HepG2 (cell line): ENCODE measurements at regions not wholly inside any gene's neighbourhood (a gene's known extent, or its start where the extent isn't known, plus 50 kb on each side); places are given as distances from the start of the nearest gene placed in this dataset.

Experiments used
- ATAC-seq: fragments of 200-7000 bp; cut with Tn5 transposase; 3 replicates; pipeline ENCODE4 v1.9.1; 2020; ENCODE audit warnings: mild to moderate bottlenecking, moderate library complexity
- BruUV-seq: library from RNA; stranded (reverse); fragments of 400-500 nt; replicated peaks from 2 replicates; lab custom pipeline; 2021; lab: Mats Ljungman, UMichigan
- CTCF ChIA-PET: fragments of 300-600 bp; formaldehyde crosslinking; extraction: SDS; loops from one replicate; lab custom pipeline; 2021; ENCODE audit warnings: low total read pairs, inconsistent platforms, low intra/inter-chr PET ratio; lab: Yijun Ruan, JAX
- POLR2A ChIA-PET: fragments of 350-600 bp; sonication (Branson Sonifier 250); formaldehyde crosslinking; loops from one replicate; lab custom pipeline; 2020; ENCODE audit warnings: antibody characterized with exemption, inconsistent platforms; lab: Yijun Ruan, JAX
- DNase-seq: peaks from one replicate; pipeline ENCODE4 v3.0.0-alpha.2; 2015; ENCODE audit warnings: low spot score
- FAIRE-seq: peaks from 3 replicates; lab custom pipeline; 2011; peaks lifted over from hg19 to GRCh38; lab: Jason Lieb, UNC
- H2AFZ ChIP-seq: one replicate; pipeline ENCODE4 v1.6.1; 2011; ENCODE audit warnings: low read length, inconsistent platforms
- H3K27ac ChIP-seq: fragments of 300-600 bp; 3 replicates; pipeline ENCODE4 v1.8.0; 2011; ENCODE audit warnings: mixed run types, mild to moderate bottlenecking, mixed read lengths, low read length, inconsistent platforms; ENCODE audit not compliant: insufficient read depth; ENCODE audit errors: extremely low read length
- H3K27me3 ChIP-seq, 2 experiments: fragments of 200-600 bp in 1 of 2; 2 replicates in 1 of 2; 3 replicates in 1 of 2; pipeline versions ENCODE4 v1.6.0 to v1.8.0; 2011; ENCODE audit warnings: low read length in 2 of 2, mild to moderate bottlenecking in 2 of 2, moderate library complexity in 2 of 2, inconsistent platforms in 1 of 2; ENCODE audit not compliant: insufficient read depth in 2 of 2, control insufficient read depth in 1 of 2
- H3K36me3 ChIP-seq, 2 experiments: fragments of 200-600 bp in 1 of 2; replicated peaks in 1 of 2; 2 replicates in 1 of 2; 3 replicates in 1 of 2; pipeline versions ENCODE4 v1.5.1 to v1.8.0; 2011; ENCODE audit warnings: low read length in 2 of 2, inconsistent platforms in 1 of 2; ENCODE audit not compliant: insufficient read depth in 2 of 2, control insufficient read depth in 1 of 2
- H3K4me1 ChIP-seq: 2 replicates; pipeline ENCODE4 v1.5.1; 2012; ENCODE audit warnings: low read length, inconsistent platforms; ENCODE audit not compliant: insufficient read depth
- H3K4me2 ChIP-seq: 2 replicates; pipeline ENCODE4 v1.6.0; 2011; ENCODE audit warnings: low read depth, low read length, inconsistent platforms
- H3K4me3 ChIP-seq, 3 experiments: fragments of 200-600 bp in 1 of 3; sonication (generic), shearing (Covaris generic) in 1 of 3; replicated peaks in 1 of 3; 2 replicates each; pipeline ENCODE4 v1.5.1; 2011 to 2016; ENCODE audit warnings: low read length in 3 of 3, inconsistent platforms in 2 of 3, low read depth in 2 of 3, mild to moderate bottlenecking in 2 of 3, control low read depth in 1 of 3, mixed read lengths in 1 of 3; ENCODE audit not compliant: insufficient read depth in 1 of 3
- H3K79me2 ChIP-seq: one replicate; pipeline ENCODE4 v1.6.1; 2011; ENCODE audit warnings: low read length, inconsistent platforms; ENCODE audit not compliant: insufficient read depth
- H3K9ac ChIP-seq: 2 replicates; pipeline ENCODE4 v1.6.0; 2011; ENCODE audit warnings: mild to moderate bottlenecking, low read depth, low read length, inconsistent platforms; ENCODE audit not compliant: insufficient read depth
- H3K9me3 ChIP-seq: 2 replicates; pipeline ENCODE4 v1.5.1; 2012; ENCODE audit warnings: mild to moderate bottlenecking, low read length
- H4K20me1 ChIP-seq: 2 replicates; pipeline ENCODE4 v1.6.0; 2011; ENCODE audit warnings: inconsistent platforms, mild to moderate bottlenecking, low read length, moderate library complexity; ENCODE audit not compliant: insufficient read depth
- CBX1 ChIP-seq: IDR thresholded peaks from one replicate; pipeline ENCODE4 v1.6.1; 2016; ENCODE audit warnings: antibody characterized with exemption, low read depth
- HOXA7 ChIP-seq: sonication (generic); formaldehyde crosslinking; IDR thresholded peaks from 2 replicates; pipeline ENCODE4 v1.8.1; 2022; ENCODE audit warnings: mild to moderate bottlenecking, missing genetic modification reagents, moderate library complexity
- JUND ChIP-seq: sonication (generic); formaldehyde crosslinking; IDR thresholded peaks from 2 replicates; pipeline ENCODE4 v1.8.0; 2022; ENCODE audit warnings: mild to moderate bottlenecking, missing genetic modification reagents
- PCBP1 ChIP-seq: fragments of 200-400 bp; formaldehyde crosslinking; IDR thresholded peaks from 2 replicates; pipeline ENCODE4 v1.6.1; 2017; ENCODE audit warnings: mild to moderate bottlenecking, low read depth, low read length, borderline replicate concordance
- SNRNP70 ChIP-seq: fragments of 200-400 bp; formaldehyde crosslinking; IDR thresholded peaks from 2 replicates; pipeline ENCODE4 v1.6.1; 2017; ENCODE audit warnings: mild to moderate bottlenecking, low read depth, low read length, moderate library complexity
- STAG1 ChIP-seq: sonication (generic); formaldehyde crosslinking; IDR thresholded peaks from 2 replicates; pipeline ENCODE4 v1.4.0; 2020; ENCODE audit warnings: missing genetic modification reagents
- TEAD2 ChIP-seq: sonication (generic); formaldehyde crosslinking; IDR thresholded peaks from 2 replicates; pipeline ENCODE4 v1.9.0; 2021; ENCODE audit warnings: missing genetic modification reagents
- ZNF296 ChIP-seq: sonication (generic); formaldehyde crosslinking; conservative IDR thresholded peaks from 2 replicates; pipeline ENCODE4 v1.5.0; 2020; ENCODE audit warnings: mild to moderate bottlenecking, missing genetic modification reagents
- ZNF326 ChIP-seq: sonication (generic); formaldehyde crosslinking; IDR thresholded peaks from 2 replicates; pipeline ENCODE4 v1.4.0; 2020; ENCODE audit warnings: missing genetic modification reagents, borderline replicate concordance
- ZNF335 ChIP-seq: sonication (generic); formaldehyde crosslinking; IDR thresholded peaks from 2 replicates; pipeline ENCODE4 v1.4.0; 2020; ENCODE audit warnings: missing genetic modification reagents
- ZNF670 ChIP-seq: sonication (generic); formaldehyde crosslinking; IDR thresholded peaks from 2 replicates; pipeline ENCODE4 v1.8.0; 2022; ENCODE audit warnings: mild to moderate bottlenecking, missing genetic modification reagents, borderline replicate concordance
- ZNF777 ChIP-seq: sonication (generic); formaldehyde crosslinking; IDR thresholded peaks from 2 replicates; pipeline ENCODE4 v1.4.0; 2020; ENCODE audit warnings: missing genetic modification reagents
- ZSCAN22 ChIP-seq: sonication (generic); formaldehyde crosslinking; IDR thresholded peaks from 2 replicates; pipeline ENCODE4 v1.4.0; 2020; ENCODE audit warnings: mild to moderate bottlenecking, missing genetic modification reagents
- WGBS: methylation state at CpG from one replicate; pipeline ENCODE4 v1.1.6; 2017; ENCODE audit warnings: low lambda C conversion rate; 5-methylcytosine and 5-hydroxymethylcytosine counted together
- in situ Hi-C: cut with HindIII; loops from 2 replicates; pipeline ENCODE4 v1.10.0; 2017; ENCODE audit warnings: low pct_unique_long_range_greater_than_20kb; ENCODE audit not compliant: extremely low pct_ligation_motif_present
- intact Hi-C: fragments of 100-400 bp; cut with micrococcal nuclease; formaldehyde crosslinking; loops from one replicate; pipeline ENCODE4 v1.10.0; 2022; ENCODE audit not compliant: unreplicated experiment
- TF ChIP-seq, protein P1 (sequence below): sonication (generic); formaldehyde crosslinking; IDR thresholded peaks from 2 replicates; pipeline ENCODE4 v1.5.0; 2020; ENCODE audit warnings: mild to moderate bottlenecking, missing genetic modification reagents

GRCh38 chr19:31118986-31119385 lies 230.2 kb downstream of the TSHZ3 start:
- in situ Hi-C loops = no loop called here
- no TSS peak for BruUV-seq
- TF ChIP-seq HOXA7 (CRISPR knock-in tag) (no peak), STAG1 (CRISPR knock-in tag) (no peak), JUND (no peak), ZNF296 (CRISPR knock-in tag) (no peak), ZNF335 (CRISPR knock-in tag) (no peak), SNRNP70 (no peak), ZNF777 (CRISPR knock-in tag) (no peak), CBX1 (no peak), ZNF326 (CRISPR knock-in tag) (no peak), PCBP1 (no peak), TEAD2 (no peak), ZNF670 (CRISPR knock-in tag) (no peak), ZSCAN22 (CRISPR knock-in tag) (no peak)
- TF ChIP-seq, protein P1, sequence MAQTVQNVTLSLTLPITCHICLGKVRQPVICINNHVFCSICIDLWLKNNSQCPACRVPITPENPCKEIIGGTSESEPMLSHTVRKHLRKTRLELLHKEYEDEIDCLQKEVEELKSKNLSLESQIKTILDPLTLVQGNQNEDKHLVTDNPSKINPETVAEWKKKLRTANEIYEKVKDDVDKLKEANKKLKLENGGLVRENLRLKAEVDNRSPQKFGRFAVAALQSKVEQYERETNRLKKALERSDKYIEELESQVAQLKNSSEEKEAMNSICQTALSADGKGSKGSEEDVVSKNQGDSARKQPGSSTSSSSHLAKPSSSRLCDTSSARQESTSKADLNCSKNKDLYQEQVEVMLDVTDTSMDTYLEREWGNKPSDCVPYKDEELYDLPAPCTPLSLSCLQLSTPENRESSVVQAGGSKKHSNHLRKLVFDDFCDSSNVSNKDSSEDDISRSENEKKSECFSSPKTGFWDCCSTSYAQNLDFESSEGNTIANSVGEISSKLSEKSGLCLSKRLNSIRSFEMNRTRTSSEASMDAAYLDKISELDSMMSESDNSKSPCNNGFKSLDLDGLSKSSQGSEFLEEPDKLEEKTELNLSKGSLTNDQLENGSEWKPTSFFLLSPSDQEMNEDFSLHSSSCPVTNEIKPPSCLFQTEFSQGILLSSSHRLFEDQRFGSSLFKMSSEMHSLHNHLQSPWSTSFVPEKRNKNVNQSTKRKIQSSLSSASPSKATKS (CRISPR knock-in tag) = no peak
- H2AFZ ChIP-seq = no peak overlapping the region
- ChIA-PET POLR2A (no interaction called here), CTCF (no interaction called here)
- WGBS = 22% methylated on average over 3 of the region's 4 CpGs
- no peak overlapping the region for H3K4me2 ChIP-seq
- peaks cover 66% of the 10 kb centered on the region for H3K9me3 ChIP-seq
- DNase-seq = no peak
- no peaks in the 10 kb centered on the region for H4K20me1 ChIP-seq
- H3K27ac ChIP-seq = no peak overlapping the region
- no peaks in the 10 kb centered on the region for H3K4me1 ChIP-seq
- ATAC-seq = no peak
- H3K27me3 ChIP-seq = no peaks in the 10 kb centered on the region
- H3K9ac ChIP-seq = no peak overlapping the region
- no peaks in the 10 kb centered on the region for H3K36me3 ChIP-seq
- intact Hi-C loops = no loop called here
- no peak overlapping the region for H3K4me3 ChIP-seq
- no peak for FAIRE-seq
- H3K79me2 ChIP-seq = no peaks in the 10 kb centered on the region
